GM21576 (cell line): ENCODE measurements at regions not wholly inside any gene's neighbourhood (a gene's known extent, or its start where the extent isn't known, plus 50 kb on each side); places are given as distances from the start of the nearest gene placed in this dataset.

Source experiments
- ATAC-seq: cut with Tn5 transposase; IDR thresholded peaks from one replicate; pipeline ENCODE4 v1.9.1; 2021; ENCODE audit warnings: mild to moderate bottlenecking, moderate library complexity; ENCODE audit not compliant: unreplicated experiment

- no peak for ATAC-seq
Observed at GRCh38 chr2:136225950-136226835, 108.2 kb upstream of the CXCR4 start.

- ATAC-seq: no peak
Observed at GRCh38 chr2:136223274-136223673, 105.3 kb upstream of the CXCR4 start.

- ATAC-seq: no peak
Observed at GRCh38 chr2:136222862-136223261, 104.9 kb upstream of the CXCR4 start.

GRCh38 chr2:136221026-136221425 is 103.1 kb upstream of the CXCR4 start:
- ATAC-seq: no peak

GRCh38 chr2:136219963-136220362 is 102.0 kb upstream of the CXCR4 start:
- ATAC-seq: no peak

GRCh38 chr2:136219341-136219740 is 101.4 kb upstream of the CXCR4 start:
- ATAC-seq: no peak

GRCh38 chr2:136217996-136218395 is 100.0 kb upstream of the CXCR4 start:
- ATAC-seq: no peak

- no peak for ATAC-seq
Observed at GRCh38 chr2:136215908-136216472, 98.0 kb upstream of the CXCR4 start.

- ATAC-seq: no peak
Observed at GRCh38 chr2:136215449-136215848, 97.5 kb upstream of the CXCR4 start.

GRCh38 chr2:136214307-136215200 is 96.6 kb upstream of the CXCR4 start:
- ATAC-seq: no peak

- no peak for ATAC-seq
Observed at GRCh38 chr2:136213836-136214235, 95.9 kb upstream of the CXCR4 start.

GRCh38 chr2:136212426-136213378 is 94.8 kb upstream of the CXCR4 start:
- peak; percentile 63 for ATAC-seq

- ATAC-seq: no peak
Observed at GRCh38 chr2:136211701-136212100, 93.8 kb upstream of the CXCR4 start.

- ATAC-seq: no peak
Observed at GRCh38 chr2:136210822-136211221, 92.9 kb upstream of the CXCR4 start.

- no peak for ATAC-seq
Observed at GRCh38 chr2:136210455-136210805, 92.5 kb upstream of the CXCR4 start.

GRCh38 chr2:136209561-136210454 is 91.9 kb upstream of the CXCR4 start:
- ATAC-seq: no peak

GRCh38 chr2:136208682-136209420 is 90.9 kb upstream of the CXCR4 start:
- no peak for ATAC-seq

- ATAC-seq: peak; percentile 4
Observed at GRCh38 chr2:136207665-136208064, 89.7 kb upstream of the CXCR4 start.
